CD4-positive, alpha-beta T cell treated with Interferon alpha-2 for 1 hour (primary cell): ENCODE measurements at regions not wholly inside any gene's neighbourhood (a gene's known extent, or its start where the extent isn't known, plus 50 kb on each side); places are given as distances from the start of the nearest gene placed in this dataset.

Source experiments
- DNase-seq, 2 donors: peaks; one replicate each; pipeline ENCODE4 v3.0.0-alpha.2; 2020 to 2022

GRCh38 chr10:92747066-92747465, 57.3 kb downstream of the HHEX start:
- DNase-seq, result no peak

DNA sequence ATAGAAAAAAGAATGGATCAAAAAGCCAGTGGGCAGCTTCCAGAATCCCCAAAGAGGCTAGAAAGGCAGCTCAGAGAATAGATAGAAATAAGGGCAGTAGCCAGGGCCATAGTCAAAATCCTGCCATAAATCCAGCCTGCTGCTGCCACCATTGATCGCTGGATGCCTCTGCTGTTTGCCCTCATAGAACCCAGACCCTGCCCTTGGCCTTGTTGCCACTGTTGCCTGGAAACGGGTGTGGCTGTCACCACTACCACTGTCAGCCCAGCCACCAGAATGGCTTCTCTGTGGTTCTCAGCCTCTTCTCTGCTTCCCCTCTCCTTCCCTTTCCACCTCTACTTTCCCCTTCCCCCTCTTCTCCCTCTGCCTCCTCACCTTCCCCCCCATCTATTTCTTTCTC, 57.8 kb downstream of the HHEX start:
- DNase-seq, result peak; percentile 63 to 66

DNA sequence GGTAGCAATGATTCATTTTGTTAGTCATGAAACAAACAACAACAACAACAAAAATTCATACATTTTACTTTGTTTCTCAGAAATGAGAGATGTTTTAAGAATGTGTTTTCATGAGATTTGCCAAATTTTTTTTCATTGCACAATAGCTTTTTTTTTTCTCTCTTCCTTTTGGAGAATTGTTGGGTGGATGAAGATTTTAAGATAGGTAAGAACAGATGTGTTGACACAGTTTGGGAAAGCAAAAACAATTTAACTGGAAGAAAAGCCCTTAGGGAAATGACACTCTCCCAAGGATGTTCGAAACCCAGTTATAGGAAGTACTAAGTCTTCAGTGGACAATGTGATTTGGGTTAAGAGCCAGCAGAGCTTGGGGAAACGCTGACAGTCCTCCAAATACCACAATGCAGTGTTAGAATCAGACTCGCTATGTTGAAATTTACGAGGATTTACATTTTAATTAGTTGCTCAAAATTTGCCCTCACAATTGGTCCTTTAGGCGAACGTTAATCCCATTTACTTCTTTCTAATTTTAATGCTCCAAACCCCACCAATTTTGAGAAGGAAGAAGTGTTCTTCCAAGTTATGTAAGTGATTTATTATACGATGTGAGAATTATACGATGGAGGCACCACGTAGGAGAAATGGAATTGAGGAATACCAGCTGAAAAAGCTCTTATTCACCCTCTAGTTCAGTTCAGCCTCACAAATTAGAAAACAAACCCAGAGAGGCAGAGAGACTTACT, 61.2 kb downstream of the HHEX start:
- DNase-seq, result no peak

DNA sequence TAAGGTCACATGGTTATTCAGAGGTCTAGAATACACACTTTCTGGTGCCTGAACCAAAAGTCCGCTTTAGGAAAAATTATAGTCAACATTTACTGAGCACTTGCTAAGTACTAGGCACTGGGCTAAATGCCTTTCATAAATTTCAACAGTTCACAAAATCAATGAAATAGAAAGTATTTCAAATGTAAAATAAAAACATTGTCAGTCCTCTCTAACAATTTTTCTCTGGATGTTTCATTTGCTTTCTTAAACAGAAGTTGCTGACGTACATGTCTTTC, 61.7 kb downstream of the HHEX start:
- DNase-seq, result no peak

- no peak for DNase-seq
Measured at GRCh38 chr10:92751827-92752226, 62.1 kb downstream of the HHEX start.

- no peak for DNase-seq
Measured at GRCh38 chr10:92753865-92754264, 64.1 kb downstream of the HHEX start.

GRCh38 chr10:92755725-92756124, 66.0 kb downstream of the HHEX start:
- no peak for DNase-seq

DNA sequence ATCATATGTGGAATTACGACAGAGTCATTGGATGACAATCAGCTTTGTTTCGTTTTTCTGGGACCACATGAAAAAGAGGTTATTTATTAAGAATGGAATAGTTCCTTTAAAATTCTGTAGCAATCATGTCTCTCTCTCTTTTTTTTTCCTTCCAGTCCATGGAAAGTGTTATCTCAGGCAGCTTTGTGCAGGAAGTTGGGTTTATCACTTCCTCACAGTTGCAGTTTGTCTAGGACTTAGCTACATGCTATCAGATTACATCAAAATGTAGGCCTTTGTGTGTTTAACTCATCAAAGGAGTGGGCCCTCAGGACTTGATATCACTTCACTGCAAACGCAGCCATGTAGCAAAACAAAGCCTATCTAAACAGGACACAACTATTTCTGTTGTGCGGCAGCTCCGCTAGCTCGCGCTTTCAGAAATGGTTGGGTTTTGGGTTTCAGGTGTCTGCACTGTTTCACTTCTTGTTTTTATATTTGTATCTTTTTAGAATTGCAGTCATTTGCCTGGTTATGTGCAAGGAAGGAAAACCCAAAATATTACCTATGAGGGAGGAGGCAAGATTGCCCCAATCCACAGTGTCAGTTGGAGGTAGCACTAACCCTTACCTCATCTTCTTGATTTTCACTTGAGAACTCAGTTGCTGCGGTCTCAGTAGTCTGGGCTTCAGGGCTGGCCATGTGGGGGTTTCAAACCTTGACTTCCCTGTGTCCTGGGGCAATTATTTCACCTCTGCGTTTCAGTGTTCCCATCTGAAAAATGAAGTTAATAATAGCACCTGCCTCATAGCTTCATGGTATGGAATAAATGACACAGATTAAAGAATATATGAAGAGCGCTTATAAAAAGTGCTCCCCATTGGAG, 66.7 kb downstream of the HHEX start:
- DNase-seq, result peak in 1 of 2 donors; percentile 51

- peak; percentile 23 to 69 for DNase-seq
Measured at GRCh38 chr10:92757066-92757710, 67.4 kb downstream of the HHEX start.

GRCh38 chr10:92757711-92758104, 68.0 kb downstream of the HHEX start:
- no peak for DNase-seq

- DNase-seq, result no peak
Measured at GRCh38 chr10:92758594-92758993, 68.8 kb downstream of the HHEX start.

DNA sequence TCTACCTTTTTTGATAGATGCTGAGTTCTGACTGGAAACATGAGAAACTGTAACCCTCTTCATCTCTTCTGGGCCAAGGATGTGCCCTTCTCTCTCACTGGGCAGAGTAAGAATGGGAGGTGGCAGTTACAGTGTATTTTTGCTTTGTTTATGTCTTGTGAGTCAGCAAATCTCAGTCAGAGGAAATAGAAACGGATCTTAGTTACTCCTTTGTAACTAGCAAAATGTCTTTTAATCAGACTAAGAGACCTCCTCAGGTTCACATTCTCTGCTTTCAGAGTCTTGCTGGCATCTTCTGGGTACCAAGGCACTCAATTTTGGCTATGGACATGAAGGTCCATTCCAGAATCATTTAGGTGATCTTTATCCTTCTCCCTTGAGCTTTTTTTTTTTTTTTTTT, 70.9 kb downstream of the HHEX start:
- DNase-seq, result no peak

- DNase-seq, result no peak
Measured at GRCh38 chr10:92761571-92761970, 71.8 kb downstream of the HHEX start.

GRCh38 chr10:92763634-92764155, 73.9 kb downstream of the HHEX start:
- DNase-seq, result no peak

- no peak for DNase-seq
Measured at GRCh38 chr10:92766451-92766850, 76.7 kb downstream of the HHEX start.

DNA sequence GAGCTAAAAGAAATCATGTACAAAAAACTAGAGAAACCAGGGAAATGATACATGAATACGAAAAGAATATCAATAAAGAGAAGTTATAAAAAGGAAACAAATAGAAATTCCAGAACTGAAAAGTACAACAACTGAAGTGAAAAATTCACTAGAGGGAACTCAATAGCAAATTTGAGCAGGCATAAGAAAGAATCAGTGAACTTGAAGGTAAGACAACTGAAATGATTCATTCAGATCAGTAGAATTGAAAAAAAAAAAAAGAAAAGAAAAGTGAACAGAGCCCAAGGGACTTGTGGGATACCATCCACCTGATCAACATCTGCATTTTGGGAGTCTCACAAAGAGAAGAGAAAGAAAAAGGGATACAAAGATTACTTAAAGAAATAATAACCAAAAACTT, 78.3 kb downstream of the HHEX start:
- DNase-seq, result no peak

- no peak for DNase-seq
Measured at GRCh38 chr10:92773776-92774175, 74.5 kb upstream of the EXOC6 start.

- DNase-seq, result no peak
Measured at GRCh38 chr10:92778091-92778490, 70.2 kb upstream of the EXOC6 start.

- no peak for DNase-seq
Measured at GRCh38 chr10:92785118-92785517, 63.2 kb upstream of the EXOC6 start.

DNA sequence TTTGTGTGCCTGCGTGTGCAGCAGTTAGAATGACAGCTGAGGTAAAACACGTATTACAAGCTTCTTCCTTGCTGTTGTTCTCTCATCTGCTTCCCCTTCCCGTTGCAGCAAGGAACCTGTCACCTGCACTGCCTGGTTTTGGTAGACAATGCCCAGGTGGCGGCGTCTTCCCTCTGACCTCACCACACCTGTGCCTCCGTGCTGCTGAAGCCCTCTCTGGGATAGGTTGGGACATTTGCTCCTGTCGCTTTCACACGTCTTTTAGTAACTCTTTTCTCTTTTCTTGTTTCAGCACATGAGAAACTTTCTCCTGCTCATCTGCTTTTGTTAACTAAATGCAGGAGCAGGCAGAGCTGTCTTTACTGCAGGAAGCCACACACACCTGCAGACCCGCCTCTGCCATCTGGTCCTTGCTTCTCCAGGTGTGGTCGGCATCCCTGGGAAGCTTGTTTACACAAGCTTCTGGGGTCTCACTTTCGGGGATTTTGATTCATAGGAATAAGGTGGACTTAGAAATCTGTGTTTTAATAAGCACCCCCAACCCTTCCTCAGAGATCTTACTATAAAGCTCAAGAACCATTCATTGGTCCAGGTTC, 60.7 kb upstream of the EXOC6 start:
- no peak for DNase-seq

GRCh38 chr10:92789067-92789466, 59.3 kb upstream of the EXOC6 start:
- DNase-seq, result peak in 1 of 2 donors; percentile 14

GRCh38 chr10:92789786-92790185, 58.5 kb upstream of the EXOC6 start:
- DNase-seq, result no peak

GRCh38 chr10:92790440-92790839, 57.9 kb upstream of the EXOC6 start:
- DNase-seq, result no peak
